PFSK-1 (cell line): ENCODE measurements at regions not wholly inside any gene's neighbourhood (a gene's known extent, or its start where the extent isn't known, plus 50 kb on each side); places are given as distances from the start of the nearest gene placed in this dataset.

ENCODE experiments used
- FOXP2 ChIP-seq: optimal IDR thresholded peaks from 2 replicates; pipeline ENCODE3; 2011; ENCODE audit warnings: borderline replicate concordance, control low read depth, inconsistent platforms; ENCODE audit not compliant: insufficient read depth; ENCODE audit errors: extremely low read length, extremely low read depth
- POLR2AphosphoS5 ChIP-seq: IDR thresholded peaks from 2 replicates; pipeline ENCODE4 v1.6.1; 2012; ENCODE audit warnings: low read depth, mild to moderate bottlenecking, control low read depth, low read length, moderate library complexity
- REST ChIP-seq, 2 experiments: IDR thresholded peaks; 2 replicates each; pipeline versions ENCODE4 v1.6.1 to v1.8.0; 2011 to 2012; ENCODE audit warnings: low read depth in 2 of 2, low read length in 2 of 2, control low read depth in 1 of 2, inconsistent platforms in 1 of 2, mild to moderate bottlenecking in 1 of 2, moderate library complexity in 1 of 2; ENCODE audit not compliant: insufficient read depth in 1 of 2
- SIN3A ChIP-seq: IDR thresholded peaks from 2 replicates; pipeline ENCODE4 v1.6.1; 2012; ENCODE audit warnings: mild to moderate bottlenecking, low read length, moderate library complexity, borderline replicate concordance; ENCODE audit not compliant: insufficient read depth
- TAF1 ChIP-seq: IDR thresholded peaks from 2 replicates; pipeline ENCODE4 v1.6.1; 2012; ENCODE audit warnings: low read length, control low read depth, borderline replicate concordance; ENCODE audit not compliant: insufficient read depth

GRCh38 chr12:127355061-127355841 is 911.7 kb upstream of the TMEM132C start:
- TF ChIP-seq POLR2AphosphoS5 (no peak), REST (IDR thresholded peaks at IDR 0.05; ENCODE audit: insufficient read depth in 1 of 2, low read depth in 2 of 2, low read length in 2 of 2) (no peak), TAF1 (no peak), FOXP2 (no peak), SIN3A (no peak)

- no peak for TF ChIP-seq TAF1
Measured at GRCh38 chr12:127358888-127359287, 908.1 kb upstream of the TMEM132C start.

- TF ChIP-seq REST (IDR thresholded peaks at IDR 0.05; ENCODE audit: insufficient read depth in 1 of 2, low read depth in 2 of 2, low read length in 2 of 2): no peak
- no peak for TF ChIP-seq TAF1
- TF ChIP-seq SIN3A: no peak
- no peak for TF ChIP-seq FOXP2
- TF ChIP-seq POLR2AphosphoS5: no peak
Measured at GRCh38 chr12:127360580-127360979, 906.4 kb upstream of the TMEM132C start.

GRCh38 chr12:127362121-127362520 is 904.8 kb upstream of the TMEM132C start:
- TF ChIP-seq FOXP2: no peak
- TF ChIP-seq REST (IDR thresholded peaks at IDR 0.05; ENCODE audit: insufficient read depth in 1 of 2, low read depth in 2 of 2, low read length in 2 of 2): no peak
- no peak for TF ChIP-seq SIN3A
- TF ChIP-seq POLR2AphosphoS5: no peak
- TF ChIP-seq TAF1: no peak

- TF ChIP-seq REST (IDR thresholded peaks at IDR 0.05; ENCODE audit: insufficient read depth in 1 of 2, low read depth in 2 of 2, low read length in 2 of 2) (no peak), POLR2AphosphoS5 (no peak), SIN3A (no peak), FOXP2 (no peak), TAF1 (no peak)
Measured at GRCh38 chr12:127363392-127363791, 903.6 kb upstream of the TMEM132C start.
